ENCODE measurements at regions not wholly inside any gene's neighbourhood (a gene's known extent, or its start where the extent isn't known, plus 50 kb on each side); places are given as distances from the start of the nearest gene placed in this dataset.

GRCh38 chr18:8556424-8556823 lies 52.8 kb upstream of the RAB12 start:
- TF ChIP-seq, protein P1, sequence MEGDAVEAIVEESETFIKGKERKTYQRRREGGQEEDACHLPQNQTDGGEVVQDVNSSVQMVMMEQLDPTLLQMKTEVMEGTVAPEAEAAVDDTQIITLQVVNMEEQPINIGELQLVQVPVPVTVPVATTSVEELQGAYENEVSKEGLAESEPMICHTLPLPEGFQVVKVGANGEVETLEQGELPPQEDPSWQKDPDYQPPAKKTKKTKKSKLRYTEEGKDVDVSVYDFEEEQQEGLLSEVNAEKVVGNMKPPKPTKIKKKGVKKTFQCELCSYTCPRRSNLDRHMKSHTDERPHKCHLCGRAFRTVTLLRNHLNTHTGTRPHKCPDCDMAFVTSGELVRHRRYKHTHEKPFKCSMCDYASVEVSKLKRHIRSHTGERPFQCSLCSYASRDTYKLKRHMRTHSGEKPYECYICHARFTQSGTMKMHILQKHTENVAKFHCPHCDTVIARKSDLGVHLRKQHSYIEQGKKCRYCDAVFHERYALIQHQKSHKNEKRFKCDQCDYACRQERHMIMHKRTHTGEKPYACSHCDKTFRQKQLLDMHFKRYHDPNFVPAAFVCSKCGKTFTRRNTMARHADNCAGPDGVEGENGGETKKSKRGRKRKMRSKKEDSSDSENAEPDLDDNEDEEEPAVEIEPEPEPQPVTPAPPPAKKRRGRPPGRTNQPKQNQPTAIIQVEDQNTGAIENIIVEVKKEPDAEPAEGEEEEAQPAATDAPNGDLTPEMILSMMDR (conservative IDR thresholded peaks at IDR 0.05; ENCODE audit: low read depth, low read length): no peak
- TF ChIP-seq EZH2phosphoT487 (IDR thresholded peaks at IDR 0.05; ENCODE audit: borderline replicate concordance, low read length): no peak
- no peak for TF ChIP-seq EZH2 (IDR thresholded peaks at IDR 0.05; ENCODE audit: low read length, unreplicated experiment)
